ENCODE measurements at regions not wholly inside any gene's neighbourhood (a gene's known extent, or its start where the extent isn't known, plus 50 kb on each side); places are given as distances from the start of the nearest gene placed in this dataset.
A peak's percentile ranks its signal among the peaks of the same experiment; 100 is the strongest.

GRCh38 chr14:100381395-100382105 is 58.4 kb downstream of the SLC25A47 start:
- no peak for DNase-seq

GRCh38 chr14:100382106-100382455 is 58.9 kb downstream of the SLC25A47 start:
- no peak for DNase-seq

- peak; percentile 65 for DNase-seq
Observed at GRCh38 chr14:100383727-100384158, 60.6 kb downstream of the SLC25A47 start.

DNA sequence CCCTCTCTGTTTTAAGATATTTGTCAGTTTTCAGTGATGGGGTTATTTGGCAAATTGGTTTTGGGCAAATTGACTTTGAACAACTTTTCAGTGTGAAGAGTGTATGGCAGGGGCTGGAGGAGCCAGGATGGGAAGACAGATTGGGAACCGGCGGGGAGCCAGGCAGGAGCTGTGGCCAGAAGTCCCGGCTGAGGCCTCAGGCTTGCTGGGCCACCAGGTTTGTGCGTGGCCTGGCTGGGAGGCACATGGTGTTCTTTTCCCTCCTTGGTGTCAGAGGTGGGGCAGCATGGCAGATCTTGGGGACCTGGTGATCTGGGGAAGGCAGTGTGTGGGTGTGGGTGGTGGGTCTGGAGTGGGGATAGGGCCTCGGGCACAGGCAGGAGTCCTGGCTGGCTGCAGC is 61.1 kb downstream of the SLC25A47 start:
- no peak for DNase-seq

DNA sequence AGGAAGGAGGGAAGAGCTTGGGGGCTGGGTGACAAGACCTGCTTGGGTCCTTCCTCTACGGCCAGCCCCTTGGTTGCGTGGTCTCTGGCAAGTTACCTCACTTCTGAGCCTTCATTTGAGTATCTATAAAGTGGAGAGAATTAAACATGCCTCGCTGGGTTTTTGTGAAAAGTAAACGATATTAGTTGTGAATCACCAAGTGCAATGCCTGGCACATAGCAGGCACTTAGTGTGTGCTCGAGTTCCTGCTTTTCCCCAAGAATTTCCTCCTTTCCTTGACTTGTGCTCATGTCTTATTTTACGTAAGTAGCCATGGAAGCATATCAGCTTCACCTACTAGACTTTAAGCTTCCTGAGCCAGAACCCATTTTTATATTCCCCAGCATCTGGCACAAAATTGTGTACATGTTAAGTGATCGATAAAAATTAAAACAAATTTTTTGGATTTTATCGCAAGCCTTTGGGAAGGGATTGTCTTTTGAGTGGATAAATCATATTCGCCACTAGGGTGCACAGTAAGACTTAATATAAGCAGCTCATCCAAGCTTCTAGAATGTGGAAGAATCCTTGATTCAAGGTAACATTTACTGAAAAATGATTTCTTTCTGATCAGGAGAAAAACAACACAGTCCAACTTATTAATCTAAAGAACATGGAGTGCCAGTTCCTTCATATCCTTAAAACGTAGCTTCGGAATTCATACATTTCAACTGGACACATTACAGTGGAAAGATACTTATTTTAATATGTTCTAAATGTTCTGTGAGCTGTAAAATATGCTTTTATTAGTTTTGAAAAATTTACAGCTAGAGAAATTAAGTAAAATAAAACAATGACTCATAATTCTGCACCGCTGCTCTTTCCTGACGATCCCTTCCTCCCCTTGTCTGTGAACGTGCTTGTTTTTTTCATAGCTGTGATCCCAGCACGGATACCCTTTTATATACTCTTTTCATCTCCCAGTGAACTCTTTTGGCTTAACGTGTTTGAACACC is 62.0 kb downstream of the SLC25A47 start:
- no peak for DNase-seq

DNA sequence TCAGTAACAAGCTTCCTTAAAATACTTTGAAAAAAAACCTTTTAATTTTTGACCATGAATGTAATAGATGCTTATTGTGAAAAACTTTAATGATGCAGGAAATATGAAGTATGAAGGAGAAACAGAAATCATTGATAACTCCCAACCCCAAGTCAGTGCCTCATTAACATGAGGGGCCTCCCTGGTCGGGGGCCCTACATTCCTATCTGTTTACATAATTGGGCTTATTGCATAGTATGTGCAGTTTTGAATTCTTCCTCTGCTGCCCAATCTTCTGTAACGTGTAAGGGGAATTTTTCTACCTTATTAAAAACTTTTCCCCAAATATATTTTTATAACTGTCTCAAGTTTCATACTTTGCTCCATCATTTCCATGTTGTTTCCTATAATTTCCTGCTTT is 63.0 kb downstream of the SLC25A47 start:
- no peak for DNase-seq

DNA sequence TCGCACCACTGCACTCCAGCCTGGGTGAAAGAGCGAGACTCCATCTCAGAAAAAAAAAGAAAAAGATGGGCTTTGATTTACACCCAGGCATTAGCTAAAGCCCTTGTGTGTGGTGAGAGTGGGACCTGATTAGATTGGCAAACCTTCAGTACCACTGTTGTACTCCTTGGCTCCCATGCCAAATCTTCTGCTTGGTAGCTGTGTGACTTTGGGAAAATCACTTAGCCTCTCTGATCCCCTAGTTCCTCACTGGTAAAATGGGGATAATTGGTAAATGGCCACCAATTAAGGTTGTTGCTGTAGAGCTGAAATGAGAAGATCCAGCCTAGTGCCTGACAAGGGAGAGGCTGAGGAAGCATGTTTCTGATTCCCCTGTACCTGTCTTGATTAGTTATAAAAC is 63.7 kb downstream of the SLC25A47 start:
- no peak for DNase-seq

- no peak for DNase-seq
Observed at GRCh38 chr14:100387450-100387849, 64.3 kb downstream of the SLC25A47 start.

GRCh38 chr14:100388103-100389054 is 65.2 kb downstream of the SLC25A47 start:
- DNase-seq: no peak

DNA sequence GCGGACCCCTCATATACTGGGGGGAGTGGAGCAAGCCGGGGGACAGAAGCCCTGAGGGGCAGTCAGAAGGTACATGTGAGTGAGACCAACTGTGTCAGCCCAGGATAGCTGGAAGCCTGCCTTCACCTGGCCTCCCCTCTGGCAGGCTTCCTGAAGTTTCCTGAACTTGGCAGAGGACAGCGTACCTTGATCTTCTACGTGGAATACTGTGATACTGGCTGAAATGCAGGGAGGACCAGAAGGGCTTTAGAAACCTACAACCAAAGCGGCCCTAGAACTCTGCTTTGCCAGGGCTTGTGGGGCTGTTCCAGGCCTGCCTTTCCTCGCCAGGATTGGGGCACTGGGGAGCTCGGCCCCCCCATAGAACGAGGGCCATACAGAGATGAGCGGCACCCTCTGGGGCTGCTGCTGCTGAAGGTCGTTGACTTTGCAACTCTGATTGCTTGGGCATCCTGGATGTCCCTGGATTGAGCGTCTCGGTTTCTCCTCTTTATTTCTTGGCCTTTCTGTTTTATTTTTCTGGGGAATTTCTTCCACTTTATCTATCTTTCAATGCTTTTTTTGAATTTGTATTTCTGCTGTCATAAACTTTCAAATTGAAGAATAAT is 66.5 kb downstream of the SLC25A47 start:
- no peak for DNase-seq

DNA sequence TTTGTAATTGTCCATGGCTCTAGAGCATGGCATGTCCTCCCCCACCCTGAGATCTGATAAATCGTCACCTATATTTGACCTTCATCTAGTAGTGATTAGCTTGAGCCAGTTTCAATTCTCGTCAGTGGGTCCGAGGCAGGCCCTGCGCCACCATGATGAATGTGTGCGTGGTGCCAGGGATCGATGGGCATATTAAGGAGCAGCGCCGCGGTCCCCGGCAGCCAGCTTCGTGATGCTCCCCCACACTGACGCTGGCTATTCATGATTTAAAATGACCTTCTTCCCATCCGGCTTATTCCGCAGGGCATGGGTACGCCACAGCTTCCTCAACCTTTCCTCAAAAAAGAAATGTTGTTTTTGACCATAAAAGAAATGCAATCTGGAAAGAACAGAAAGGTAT is 68.0 kb downstream of the SLC25A47 start:
- no peak for DNase-seq

- no peak for DNase-seq
Observed at GRCh38 chr14:100391724-100392123, 68.6 kb downstream of the SLC25A47 start.

DNA sequence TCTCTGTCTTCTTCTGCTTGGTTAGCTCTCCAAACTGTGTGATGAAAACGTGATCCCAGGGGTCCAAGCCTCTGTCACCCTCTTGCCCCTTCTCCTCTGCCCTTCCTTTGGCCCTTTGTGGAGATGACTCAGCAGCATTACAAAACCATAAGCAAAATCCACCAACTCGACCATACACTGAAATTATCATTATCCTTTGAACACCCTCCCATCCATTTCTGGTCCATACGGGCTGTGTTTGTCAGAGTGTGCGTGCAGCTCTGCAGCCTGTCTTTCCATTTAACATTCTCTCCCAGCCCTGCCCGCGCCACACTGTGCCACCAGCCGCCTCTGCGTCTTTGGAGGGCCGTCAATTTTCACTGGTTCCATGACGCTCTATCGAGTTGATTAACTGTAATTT is 69.2 kb downstream of the SLC25A47 start:
- DNase-seq: no peak

- no peak for DNase-seq
Observed at GRCh38 chr14:100393362-100393761, 70.2 kb downstream of the SLC25A47 start.

GRCh38 chr14:100393906-100394732 is 71.0 kb downstream of the SLC25A47 start:
- no peak for DNase-seq

DNA sequence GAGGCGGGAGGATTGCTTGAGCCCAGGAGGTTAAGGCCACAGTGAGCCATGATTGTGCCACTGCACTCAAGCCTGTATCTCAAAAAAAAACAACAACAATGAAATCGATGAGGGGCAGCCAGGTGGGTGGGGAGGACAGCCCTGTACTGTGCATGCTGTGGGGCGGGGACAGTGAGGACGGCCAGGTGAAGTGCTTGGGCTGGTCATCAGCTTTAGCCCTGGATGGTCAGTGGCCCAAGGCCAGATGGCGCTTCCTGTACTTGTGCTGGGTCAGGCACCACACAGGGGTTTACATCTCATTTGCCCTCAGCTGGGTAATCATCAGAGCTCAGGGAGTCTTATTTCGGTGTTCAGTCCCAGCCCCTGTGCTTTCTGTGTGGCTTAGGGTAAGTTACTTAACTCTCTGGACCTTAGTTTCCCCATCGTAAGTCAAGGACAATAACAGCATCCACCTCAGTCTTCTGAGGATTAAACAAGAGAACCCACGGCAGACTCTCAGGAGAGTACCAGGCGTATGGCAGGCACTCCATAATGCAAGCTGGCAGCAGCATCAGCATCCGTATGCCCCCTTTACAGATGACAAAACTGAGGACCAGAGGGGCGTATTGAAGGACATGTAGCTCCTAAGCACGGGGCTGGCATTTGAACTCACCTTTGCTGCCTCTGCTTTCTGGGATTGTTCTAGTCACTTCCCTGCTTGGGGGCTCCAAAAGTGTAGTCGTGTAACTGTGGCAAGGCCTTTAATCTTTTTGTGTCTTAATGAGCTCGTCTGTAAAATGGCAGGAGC is 71.9 kb downstream of the SLC25A47 start:
- no peak for DNase-seq

DNA sequence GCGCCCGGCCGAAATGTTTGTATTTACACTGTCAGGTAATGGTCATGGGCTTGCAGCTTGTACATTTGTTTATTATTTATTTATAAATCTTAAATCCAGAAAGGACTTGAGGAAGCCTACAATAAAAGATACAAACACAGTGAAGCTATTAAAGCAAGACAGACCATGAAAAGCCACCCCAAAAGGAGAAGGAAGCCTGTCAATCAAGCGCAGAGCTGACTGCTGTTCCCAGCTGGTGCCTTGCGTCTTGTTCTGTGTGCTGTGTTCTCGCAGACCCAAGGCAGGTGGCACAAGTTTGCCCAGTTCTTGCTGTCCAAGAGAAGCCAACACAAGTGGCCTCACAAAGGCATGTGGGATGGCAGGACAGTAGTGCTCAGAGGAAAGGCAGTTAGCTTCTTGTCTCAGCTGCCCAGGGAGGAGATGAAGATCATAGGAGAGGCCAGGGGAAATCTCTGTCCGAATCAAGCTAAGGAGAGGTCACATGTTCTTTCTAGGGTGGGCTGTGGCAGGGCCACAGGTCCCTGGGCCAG is 73.2 kb downstream of the SLC25A47 start:
- no peak for DNase-seq

- DNase-seq: no peak
Observed at GRCh38 chr14:100397005-100397404, 73.9 kb downstream of the SLC25A47 start.

DNA sequence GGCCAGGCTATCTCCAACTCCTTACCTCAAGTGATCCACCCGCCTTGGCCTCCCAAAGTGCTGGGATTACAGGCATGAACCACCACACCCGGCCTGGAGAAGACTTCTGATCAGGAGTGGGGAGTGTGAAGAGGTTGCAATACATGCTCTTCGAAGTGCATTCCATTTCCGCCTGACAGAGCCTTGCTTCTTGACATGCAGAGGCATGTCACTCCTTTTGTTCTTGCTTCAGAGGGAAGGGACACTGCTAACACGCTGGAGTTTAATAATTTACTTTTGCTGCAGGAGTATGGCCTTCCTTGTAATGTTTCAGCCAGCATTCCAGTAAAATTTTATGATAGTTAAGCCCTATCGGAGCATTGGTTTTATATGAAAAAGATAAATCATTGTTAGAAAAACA is 74.9 kb downstream of the SLC25A47 start:
- DNase-seq: no peak

DNA sequence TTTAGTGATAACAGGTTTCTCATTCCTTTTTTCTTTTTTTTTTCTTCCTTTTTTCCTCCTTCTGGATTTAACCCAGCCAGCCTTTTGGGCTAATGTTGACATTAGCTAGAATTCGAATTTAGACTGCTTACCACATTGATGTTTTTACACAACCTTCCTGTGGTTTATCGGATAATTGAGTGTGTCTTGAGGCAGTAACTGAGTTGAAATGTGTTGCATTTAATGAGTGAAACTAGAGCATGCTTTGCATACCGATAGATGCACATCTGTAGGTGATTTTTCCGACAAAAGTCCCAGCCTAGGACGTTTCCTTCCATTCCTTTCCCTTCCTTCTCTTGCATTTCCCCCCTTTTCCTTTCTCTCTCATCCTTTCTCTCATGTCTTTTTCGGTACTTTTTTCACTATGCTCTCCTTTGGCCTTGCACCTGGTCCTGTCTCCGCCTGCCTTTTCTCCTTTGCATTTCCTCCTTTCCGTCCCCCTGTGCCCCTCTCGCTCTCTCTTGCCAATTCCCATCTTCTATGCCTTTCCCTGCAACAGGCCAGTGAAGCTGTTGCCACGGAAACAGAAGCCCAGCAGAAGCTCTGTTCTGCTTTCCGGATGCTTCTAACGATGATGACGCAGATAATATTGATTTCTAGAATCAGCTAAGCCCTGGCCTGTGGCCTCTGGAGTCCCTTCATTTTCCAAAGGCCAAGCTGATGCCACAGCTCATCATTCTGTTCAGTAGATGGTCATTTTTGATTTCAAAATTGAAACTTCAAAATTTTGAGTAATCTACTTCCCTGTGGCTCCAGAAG is 76.1 kb downstream of the SLC25A47 start:
- DNase-seq: no peak
